Spleen (tissue), 7 donors: ENCODE measurements at regions not wholly inside any gene's neighbourhood (a gene's known extent, or its start where the extent isn't known, plus 50 kb on each side); places are given as distances from the start of the nearest gene placed in this dataset.

Experiments used
- POLR2A ChIP-seq, 3 donors: fragments of 450-650 bp; IDR thresholded peaks; one replicate each; pipeline ENCODE4 v1.5.1; 2017; ENCODE audit warnings: antibody characterized with exemption in 3 of 3, mild to moderate bottlenecking in 1 of 3
- TF ChIP-seq, protein P1 (sequence below), 11 experiments: fragments of 200-600 bp in 7 of 11; fragments of 450-650 bp in 4 of 11; sonication (generic) in 4 of 11; IDR thresholded peaks in 8 of 11; conservative IDR thresholded peaks in 3 of 11; 1 replicate in 7 of 11; 2 replicates in 4 of 11; pipeline versions ENCODE4 v1.4.0 to v1.8.0; 2016 to 2021; ENCODE audit warnings: antibody characterized with exemption in 11 of 11, inconsistent platforms in 4 of 11, mild to moderate bottlenecking in 1 of 11
- donor health status: DM: no; HTN: no; CAD: no; lungs with moderate emphysema.
- donor health status: DM: no; HTN: no; CAD: no.
- donor health status: DM: no; HTN: no; CAD: no.

DNA sequence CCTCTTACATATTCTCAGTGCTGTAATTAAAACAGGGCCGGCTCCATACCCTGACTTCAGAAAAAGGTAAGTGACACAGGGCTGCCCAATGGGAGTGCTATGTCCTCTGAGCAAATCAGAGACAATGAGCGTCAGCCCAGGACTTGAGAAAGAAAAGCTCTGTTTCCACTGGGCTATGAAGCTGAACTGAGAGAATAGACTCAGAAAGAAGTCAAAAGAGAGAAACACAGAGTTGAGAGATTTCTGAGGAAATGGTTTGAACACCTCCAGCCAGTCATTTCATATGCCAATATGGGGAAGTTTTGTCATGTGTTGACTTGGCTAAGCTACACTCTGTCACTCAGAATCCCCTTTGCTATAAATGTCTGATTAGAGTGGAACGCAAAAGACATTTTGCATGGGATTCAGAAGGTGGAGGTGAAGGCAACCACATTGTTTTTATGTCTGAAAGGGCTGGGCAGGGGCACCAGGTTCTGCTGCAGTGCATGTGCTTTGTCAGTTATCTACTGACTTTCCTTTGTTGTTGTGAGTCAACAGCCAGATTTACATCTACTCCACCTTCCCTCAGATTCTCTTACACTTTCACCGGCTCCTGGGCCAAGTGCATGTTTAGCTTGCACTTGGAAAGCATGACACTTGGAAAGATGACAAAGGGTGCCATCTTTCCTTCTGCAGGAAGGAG, 313.3 kb downstream of the DUSP6 start:
- TF ChIP-seq, protein P1, sequence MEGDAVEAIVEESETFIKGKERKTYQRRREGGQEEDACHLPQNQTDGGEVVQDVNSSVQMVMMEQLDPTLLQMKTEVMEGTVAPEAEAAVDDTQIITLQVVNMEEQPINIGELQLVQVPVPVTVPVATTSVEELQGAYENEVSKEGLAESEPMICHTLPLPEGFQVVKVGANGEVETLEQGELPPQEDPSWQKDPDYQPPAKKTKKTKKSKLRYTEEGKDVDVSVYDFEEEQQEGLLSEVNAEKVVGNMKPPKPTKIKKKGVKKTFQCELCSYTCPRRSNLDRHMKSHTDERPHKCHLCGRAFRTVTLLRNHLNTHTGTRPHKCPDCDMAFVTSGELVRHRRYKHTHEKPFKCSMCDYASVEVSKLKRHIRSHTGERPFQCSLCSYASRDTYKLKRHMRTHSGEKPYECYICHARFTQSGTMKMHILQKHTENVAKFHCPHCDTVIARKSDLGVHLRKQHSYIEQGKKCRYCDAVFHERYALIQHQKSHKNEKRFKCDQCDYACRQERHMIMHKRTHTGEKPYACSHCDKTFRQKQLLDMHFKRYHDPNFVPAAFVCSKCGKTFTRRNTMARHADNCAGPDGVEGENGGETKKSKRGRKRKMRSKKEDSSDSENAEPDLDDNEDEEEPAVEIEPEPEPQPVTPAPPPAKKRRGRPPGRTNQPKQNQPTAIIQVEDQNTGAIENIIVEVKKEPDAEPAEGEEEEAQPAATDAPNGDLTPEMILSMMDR (IDR thresholded peaks at IDR 0.05 in 8 of 11, conservative IDR thresholded peaks at IDR 0.05 in 3 of 11) = no peak
- TF ChIP-seq POLR2A (IDR thresholded peaks at IDR 0.05) = no peak
